ES-I3 (cell line): ENCODE measurements at regions not wholly inside any gene's neighbourhood (a gene's known extent, or its start where the extent isn't known, plus 50 kb on each side); places are given as distances from the start of the nearest gene placed in this dataset.

Source experiments
- H3K36me3 ChIP-seq: 2 replicates; pipeline ENCODE4 v1.6.1; 2013; ENCODE audit warnings: mild to moderate bottlenecking, low read length, control low read depth, moderate library complexity; ENCODE audit not compliant: insufficient read depth
- H3K4me1 ChIP-seq: 2 replicates; pipeline ENCODE4 v1.6.1; 2013; ENCODE audit warnings: mild to moderate bottlenecking, control low read depth, low read length; ENCODE audit not compliant: insufficient read depth
- H3K9ac ChIP-seq: 2 replicates; pipeline ENCODE4 v1.6.1; 2013; ENCODE audit warnings: low read depth, mild to moderate bottlenecking, low read length, moderate library complexity
- H3K9me3 ChIP-seq: 2 replicates; pipeline ENCODE4 v1.6.1; 2013; ENCODE audit warnings: mild to moderate bottlenecking, low read length, moderate library complexity; ENCODE audit not compliant: control insufficient read depth, insufficient read depth

DNA sequence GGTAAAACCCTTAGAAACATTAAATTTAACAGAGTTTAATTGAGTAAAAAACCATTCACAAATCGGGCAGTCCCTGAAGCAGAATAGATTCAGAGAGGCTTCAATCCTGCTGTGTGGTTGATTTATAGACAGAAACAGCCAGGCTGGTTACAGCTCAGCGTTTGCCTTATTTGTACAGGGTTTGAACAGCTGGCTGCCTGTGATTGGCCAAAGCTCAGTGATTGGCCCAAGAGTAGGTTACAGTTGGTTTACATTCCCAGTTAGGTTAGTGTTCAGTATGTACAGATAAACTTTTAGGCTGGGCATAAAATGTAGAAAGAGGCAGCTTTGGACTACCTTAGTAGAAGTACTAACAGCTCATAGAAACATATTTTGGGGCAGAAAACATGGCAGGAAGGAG, 210.4 kb upstream of the ELAC2 start:
- Histone ChIP-seq H3K36me3 (no peaks in the 10 kb centered on the region), H3K9me3 (no peaks in the 10 kb centered on the region), H3K9ac (no peak overlapping the region), H3K4me1 (no peaks in the 10 kb centered on the region)

DNA sequence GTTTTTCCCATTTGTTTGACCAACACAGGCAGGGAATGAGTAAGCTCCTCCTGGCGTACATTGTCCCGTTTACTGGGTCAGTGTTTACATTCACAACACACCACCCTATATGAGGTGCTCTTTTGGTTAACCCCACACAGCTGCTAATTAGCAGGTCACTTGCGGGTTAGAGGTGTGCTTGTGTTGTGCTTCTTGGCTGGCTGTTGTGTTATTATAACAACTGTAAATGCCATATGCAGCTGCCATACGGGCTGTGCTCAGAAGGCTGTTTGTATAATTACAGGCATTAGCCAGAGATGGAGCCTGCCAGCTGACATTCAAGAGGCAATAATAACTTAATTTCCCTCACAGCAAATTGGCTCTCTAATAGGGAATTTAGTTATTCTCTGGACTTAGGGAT, 205.1 kb upstream of the ELAC2 start:
- Histone ChIP-seq H3K4me1 (no peaks in the 10 kb centered on the region), H3K36me3 (no peaks in the 10 kb centered on the region), H3K9ac (no peak overlapping the region), H3K9me3 (no peaks in the 10 kb centered on the region)

DNA sequence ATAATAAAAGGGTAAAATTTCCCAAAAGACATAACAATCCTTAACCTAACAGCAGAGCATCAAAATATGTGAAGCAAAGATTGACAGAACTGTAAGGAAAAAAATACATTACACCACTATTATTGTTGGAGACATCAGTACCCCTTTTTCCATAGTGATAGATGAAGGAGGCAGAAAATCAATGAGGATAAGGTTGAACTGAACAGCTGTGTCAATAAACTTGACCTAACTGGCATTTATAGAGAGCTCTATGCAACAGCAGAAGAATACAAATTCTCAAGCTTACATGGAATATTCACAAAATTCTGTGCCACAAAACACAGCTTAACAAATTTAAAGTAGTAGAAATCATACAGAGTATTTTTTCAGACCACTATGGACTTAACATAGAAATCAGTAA, 195.0 kb upstream of the ELAC2 start:
- H3K9ac ChIP-seq, result no peak overlapping the region

GRCh38 chr17:13209081-13209480, 191.3 kb upstream of the ELAC2 start:
- no peaks in the 10 kb centered on the region for H3K9me3 ChIP-seq
- no peaks in the 10 kb centered on the region for H3K36me3 ChIP-seq
- H3K4me1 ChIP-seq, result no peaks in the 10 kb centered on the region
- no peak overlapping the region for H3K9ac ChIP-seq

More for the DNA sequence above, 195.0 kb upstream of the ELAC2 start:
- no peaks in the 10 kb centered on the region for H3K9me3 ChIP-seq
- H3K4me1 ChIP-seq, result no peaks in the 10 kb centered on the region
- H3K36me3 ChIP-seq, result no peaks in the 10 kb centered on the region

DNA sequence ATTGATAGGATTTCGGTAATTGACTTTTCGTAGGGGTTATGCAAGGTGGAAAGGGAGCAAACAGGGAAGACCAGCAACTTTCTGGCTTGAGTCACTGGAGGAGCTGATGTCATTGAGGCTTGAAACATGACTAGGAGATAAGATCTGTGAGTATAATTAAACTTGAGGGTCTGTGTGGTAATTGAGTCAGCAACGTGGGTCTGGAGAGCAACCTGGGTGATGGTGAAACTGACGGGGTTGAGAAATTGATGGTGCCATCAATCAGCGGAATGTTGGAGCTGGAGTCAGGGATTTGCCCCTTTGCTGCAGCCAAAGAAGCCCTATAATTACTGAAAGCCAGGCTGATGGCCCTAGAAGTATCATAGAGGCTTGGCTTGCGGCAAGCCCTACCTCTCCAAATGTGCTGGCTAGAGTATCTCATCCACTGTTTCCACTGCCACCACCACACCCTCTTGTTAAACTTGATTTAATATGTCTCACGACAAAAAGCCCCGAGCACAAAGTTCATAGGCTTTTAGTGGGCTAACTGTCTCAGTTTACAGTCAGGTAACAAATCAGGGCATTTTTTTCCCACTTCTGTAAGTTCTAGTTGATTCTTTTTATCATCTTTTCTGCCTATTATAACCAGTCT, 186.9 kb upstream of the ELAC2 start:
- Histone ChIP-seq H3K9me3 (no peaks in the 10 kb centered on the region), H3K36me3 (no peaks in the 10 kb centered on the region), H3K9ac (no peak overlapping the region), H3K4me1 (no peaks in the 10 kb centered on the region)

DNA sequence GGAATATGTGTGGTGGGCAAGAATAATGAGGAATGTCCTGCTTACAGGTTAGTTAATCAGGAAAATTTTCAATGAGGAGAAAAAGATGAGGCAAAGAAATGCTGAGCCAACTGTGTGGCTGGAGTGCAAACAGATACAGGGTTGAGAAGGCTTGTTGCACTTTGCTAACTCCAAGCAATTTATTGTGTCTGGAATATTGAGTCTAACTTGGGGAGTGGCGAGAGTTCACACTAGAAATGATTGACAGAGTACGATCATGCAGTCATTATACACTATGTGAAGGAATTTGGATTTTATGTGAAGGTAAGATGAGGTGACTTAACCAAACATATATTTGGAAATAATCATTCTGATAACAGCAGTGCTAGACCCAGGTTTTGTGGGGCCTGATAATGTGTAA, 185.0 kb upstream of the ELAC2 start:
- H3K4me1 ChIP-seq, result no peaks in the 10 kb centered on the region
- no peaks in the 10 kb centered on the region for H3K36me3 ChIP-seq

GRCh38 chr17:13200671-13201070, 182.8 kb upstream of the ELAC2 start:
- Histone ChIP-seq H3K9ac (no peak overlapping the region), H3K36me3 (no peaks in the 10 kb centered on the region), H3K4me1 (no peaks in the 10 kb centered on the region), H3K9me3 (no peaks in the 10 kb centered on the region)

More for the DNA sequence above, 185.0 kb upstream of the ELAC2 start:
- H3K9me3 ChIP-seq, result no peaks in the 10 kb centered on the region
- H3K9ac ChIP-seq, result no peak overlapping the region

GRCh38 chr17:13199425-13199824, 181.6 kb upstream of the ELAC2 start:
- no peaks in the 10 kb centered on the region for H3K36me3 ChIP-seq
- no peak overlapping the region for H3K9ac ChIP-seq
- H3K9me3 ChIP-seq, result no peaks in the 10 kb centered on the region

DNA sequence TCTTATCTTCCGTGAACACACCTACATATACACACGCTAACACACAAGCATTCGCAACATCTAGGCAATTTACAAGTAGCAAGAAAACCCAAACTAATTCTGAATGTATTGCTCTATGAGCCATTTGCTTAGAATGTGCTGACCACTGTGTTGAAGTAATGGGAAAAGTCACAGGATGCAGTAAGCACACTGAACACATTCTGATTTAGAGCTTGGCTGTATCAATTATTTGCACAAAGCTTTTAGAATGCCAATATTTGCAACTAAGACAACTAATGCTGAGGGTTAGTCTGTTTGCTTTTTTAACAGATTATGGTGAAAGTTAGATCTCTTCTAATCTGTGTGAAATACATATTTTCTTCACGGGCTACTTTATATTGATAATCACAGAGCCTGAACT, 179.8 kb upstream of the ELAC2 start:
- no peaks in the 10 kb centered on the region for H3K36me3 ChIP-seq
- H3K4me1 ChIP-seq, result no peaks in the 10 kb centered on the region
- H3K9ac ChIP-seq, result no peak overlapping the region
- H3K9me3 ChIP-seq, result no peaks in the 10 kb centered on the region; the same call in 1 of the 2 replicates

More at GRCh38 chr17:13199425-13199824, 181.6 kb upstream of the ELAC2 start:
- no peaks in the 10 kb centered on the region for H3K4me1 ChIP-seq

- H3K9me3 ChIP-seq, result no peaks in the 10 kb centered on the region; the same call in 1 of the 2 replicates
- H3K4me1 ChIP-seq, result no peaks in the 10 kb centered on the region
- no peak overlapping the region for H3K9ac ChIP-seq
- no peaks in the 10 kb centered on the region for H3K36me3 ChIP-seq
These were observed 177.1 kb upstream of the ELAC2 start for GRCh38 chr17:13194887-13195286.

DNA sequence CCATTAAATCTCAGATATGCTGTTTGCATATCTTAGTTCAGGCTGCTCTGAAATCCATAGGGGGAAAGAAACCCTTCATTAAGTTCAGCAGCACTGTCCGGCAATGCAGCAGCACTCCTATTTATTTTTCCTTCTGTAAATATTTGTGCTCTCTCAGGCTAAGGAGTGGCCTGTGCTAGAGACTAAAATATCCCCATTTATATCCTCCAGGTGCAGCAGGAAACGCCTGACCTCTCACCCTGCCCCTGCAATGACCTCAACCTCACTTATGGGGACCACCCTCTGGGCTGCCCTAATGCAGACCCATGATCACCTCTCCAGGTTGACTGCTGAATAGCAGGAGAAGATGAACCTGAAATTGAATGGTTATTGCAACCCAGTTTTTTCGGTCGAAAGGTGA, 165.0 kb upstream of the ELAC2 start:
- no peak overlapping the region for H3K9ac ChIP-seq
- H3K9me3 ChIP-seq, result no peaks in the 10 kb centered on the region
- no peaks in the 10 kb centered on the region for H3K36me3 ChIP-seq
- no peaks in the 10 kb centered on the region for H3K4me1 ChIP-seq

DNA sequence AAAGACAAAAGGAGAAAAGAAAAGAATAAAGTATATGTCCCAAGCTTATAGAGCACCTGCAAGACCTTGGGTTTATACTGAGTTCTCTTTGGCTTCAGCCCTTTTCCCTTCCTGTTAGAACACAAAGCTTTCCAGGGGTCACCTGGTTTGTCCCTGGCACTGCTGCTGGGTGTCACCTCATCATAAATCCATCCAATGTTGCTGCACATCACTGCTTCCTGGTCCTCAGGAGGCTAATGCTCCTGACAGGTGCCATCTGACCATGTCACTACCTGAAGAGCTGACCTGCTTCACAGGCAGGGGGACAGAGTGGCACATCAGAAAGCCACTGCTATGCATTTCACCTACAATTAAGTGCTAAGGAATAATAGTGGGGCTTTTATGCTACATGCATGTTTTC, 164.6 kb upstream of the ELAC2 start:
- Histone ChIP-seq H3K9ac (no peak overlapping the region), H3K4me1 (no peaks in the 10 kb centered on the region), H3K9me3 (no peaks in the 10 kb centered on the region), H3K36me3 (no peaks in the 10 kb centered on the region)

DNA sequence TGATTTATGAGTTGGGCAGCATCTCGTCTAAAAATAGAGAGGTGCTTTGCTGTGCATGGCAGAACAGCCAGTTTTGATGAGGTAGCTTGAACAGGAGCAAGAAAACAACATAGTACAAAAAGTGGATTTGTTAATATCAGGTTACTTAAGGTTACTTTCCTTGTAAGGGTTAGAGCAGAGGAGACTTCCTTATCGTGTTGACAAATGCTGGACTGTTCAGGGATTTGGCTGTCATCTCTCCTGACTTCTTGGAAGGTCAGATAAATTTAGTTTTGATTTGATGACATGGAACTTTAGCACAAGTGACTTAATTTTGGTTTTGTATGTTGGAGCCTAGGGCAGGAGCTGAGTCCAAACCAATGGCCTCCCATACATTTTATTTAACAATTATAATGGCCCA, 163.9 kb upstream of the ELAC2 start:
- H3K9me3 ChIP-seq, result no peaks in the 10 kb centered on the region
- no peaks in the 10 kb centered on the region for H3K36me3 ChIP-seq
- no peaks in the 10 kb centered on the region for H3K4me1 ChIP-seq
- no peak overlapping the region for H3K9ac ChIP-seq

DNA sequence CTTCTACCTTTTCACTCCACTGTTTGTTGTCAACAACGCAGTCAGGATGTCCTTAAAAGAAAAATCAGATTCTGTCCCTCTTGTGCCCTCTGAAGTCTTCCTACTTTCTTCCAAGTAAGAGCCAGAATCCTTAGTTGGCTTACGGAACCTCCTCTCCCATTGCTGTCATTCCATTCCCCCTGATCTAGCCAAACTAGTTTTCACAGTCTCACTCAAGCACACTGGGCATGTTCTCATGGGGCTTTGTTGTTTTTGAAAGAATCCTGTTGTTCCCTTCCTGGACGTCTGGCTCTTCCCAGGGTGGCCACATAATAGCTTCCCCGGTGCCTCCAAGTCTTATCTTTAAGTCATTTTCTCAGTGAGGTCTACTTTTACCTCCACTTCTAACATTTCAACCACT, 158.6 kb upstream of the ELAC2 start:
- no peak overlapping the region for H3K9ac ChIP-seq
- peaks cover 3% of the 10 kb centered on the region for H3K9me3 ChIP-seq

GRCh38 chr17:13171790-13172189, 154.0 kb upstream of the ELAC2 start:
- Histone ChIP-seq H3K9ac (no peak overlapping the region), H3K36me3 (no peaks in the 10 kb centered on the region; the same call in 1 of the 2 replicates), H3K9me3 (peaks cover 3% of the 10 kb centered on the region), H3K4me1 (no peaks in the 10 kb centered on the region)

More for the DNA sequence above, 158.6 kb upstream of the ELAC2 start:
- Histone ChIP-seq H3K4me1 (no peaks in the 10 kb centered on the region), H3K36me3 (no peaks in the 10 kb centered on the region; the same call in 1 of the 2 replicates)
